ENCODE measurements at regions not wholly inside any gene's neighbourhood (a gene's known extent, or its start where the extent isn't known, plus 50 kb on each side); places are given as distances from the start of the nearest gene placed in this dataset.
A peak's percentile ranks its signal among the peaks of the same experiment; 100 is the strongest.

DNA sequence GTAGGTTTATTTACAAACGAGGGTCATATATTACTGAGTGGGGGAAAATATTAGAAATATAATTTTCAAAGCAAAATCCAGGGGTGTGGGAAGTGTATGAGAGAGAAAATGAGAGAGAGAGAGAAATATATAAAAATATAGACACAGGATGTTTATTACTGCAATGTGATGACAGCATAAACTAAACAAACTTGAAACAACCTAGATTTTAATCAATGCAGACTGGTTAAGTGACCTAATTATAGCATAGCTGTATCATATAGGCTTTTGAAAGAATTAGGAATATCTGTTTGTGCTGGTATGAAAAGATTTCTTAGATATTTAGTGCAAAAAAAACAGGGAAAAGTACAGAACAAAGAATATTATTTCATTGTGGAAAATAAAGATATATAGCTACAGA lies 280.5 kb downstream of the ACTL7B start:
- no peaks in the 10 kb centered on the region for H3K27me3 ChIP-seq
- TF ChIP-seq, protein P1, sequence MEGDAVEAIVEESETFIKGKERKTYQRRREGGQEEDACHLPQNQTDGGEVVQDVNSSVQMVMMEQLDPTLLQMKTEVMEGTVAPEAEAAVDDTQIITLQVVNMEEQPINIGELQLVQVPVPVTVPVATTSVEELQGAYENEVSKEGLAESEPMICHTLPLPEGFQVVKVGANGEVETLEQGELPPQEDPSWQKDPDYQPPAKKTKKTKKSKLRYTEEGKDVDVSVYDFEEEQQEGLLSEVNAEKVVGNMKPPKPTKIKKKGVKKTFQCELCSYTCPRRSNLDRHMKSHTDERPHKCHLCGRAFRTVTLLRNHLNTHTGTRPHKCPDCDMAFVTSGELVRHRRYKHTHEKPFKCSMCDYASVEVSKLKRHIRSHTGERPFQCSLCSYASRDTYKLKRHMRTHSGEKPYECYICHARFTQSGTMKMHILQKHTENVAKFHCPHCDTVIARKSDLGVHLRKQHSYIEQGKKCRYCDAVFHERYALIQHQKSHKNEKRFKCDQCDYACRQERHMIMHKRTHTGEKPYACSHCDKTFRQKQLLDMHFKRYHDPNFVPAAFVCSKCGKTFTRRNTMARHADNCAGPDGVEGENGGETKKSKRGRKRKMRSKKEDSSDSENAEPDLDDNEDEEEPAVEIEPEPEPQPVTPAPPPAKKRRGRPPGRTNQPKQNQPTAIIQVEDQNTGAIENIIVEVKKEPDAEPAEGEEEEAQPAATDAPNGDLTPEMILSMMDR (IDR thresholded peaks at IDR 0.05; ENCODE audit: low read depth, low read length), result no peak
- H3K4me3 ChIP-seq, result no peak overlapping the region
- no peaks in the 10 kb centered on the region for H3K4me1 ChIP-seq (ENCODE audit: low read depth)
- no peaks in the 10 kb centered on the region for H3K36me3 ChIP-seq
- H3K9me3 ChIP-seq (ENCODE audit: low read depth), result no peaks in the 10 kb centered on the region
- H3K27ac ChIP-seq, result no peak overlapping the region
- DNase-seq (ENCODE audit: low read depth in 1 of 2, low spot score in 1 of 2), result no peak

DNA sequence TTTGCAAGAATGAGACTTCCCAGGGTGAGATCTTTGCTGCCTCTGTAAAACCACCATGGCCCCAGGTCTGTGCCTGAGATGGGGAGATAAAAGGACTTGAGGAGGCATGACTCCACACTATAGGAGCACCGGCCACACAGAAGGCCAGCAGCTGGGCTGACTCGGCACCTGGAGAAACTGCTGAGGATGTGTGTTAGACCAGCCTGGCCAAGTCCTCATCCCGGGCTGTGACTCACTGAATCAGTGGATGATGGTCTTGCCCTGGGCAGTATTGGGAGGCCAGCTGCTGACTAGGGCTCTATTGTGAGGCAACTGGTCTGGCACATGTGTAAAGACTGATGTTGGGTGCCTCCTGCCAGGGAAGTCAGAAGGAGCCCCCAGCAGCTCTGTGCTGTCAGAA lies 286.2 kb downstream of the ACTL7B start:
- Histone ChIP-seq H3K27ac (no peak overlapping the region), H3K4me1 (ENCODE audit: low read depth) (no peaks in the 10 kb centered on the region), H3K4me3 (no peak overlapping the region), H3K9me3 (ENCODE audit: low read depth) (no peaks in the 10 kb centered on the region), H3K27me3 (peaks cover 3% of the 10 kb centered on the region), H3K36me3 (no peaks in the 10 kb centered on the region)
- DNase-seq (ENCODE audit: low read depth in 1 of 2, low spot score in 1 of 2), result peak in 1 of 2 donors; percentile 23
- TF ChIP-seq, protein P1 (IDR thresholded peaks at IDR 0.05; ENCODE audit: low read depth, low read length), result no peak

- Histone ChIP-seq H3K36me3 (no peaks in the 10 kb centered on the region), H3K9me3 (ENCODE audit: low read depth) (no peaks in the 10 kb centered on the region), H3K4me3 (no peak overlapping the region), H3K27ac (no peak overlapping the region), H3K4me1 (ENCODE audit: low read depth) (no peaks in the 10 kb centered on the region), H3K27me3 (peaks cover 3% of the 10 kb centered on the region)
- TF ChIP-seq, protein P1 (IDR thresholded peaks at IDR 0.05; ENCODE audit: low read depth, low read length), result no peak
- DNase-seq (ENCODE audit: low read depth in 1 of 2, low spot score in 1 of 2), result no peak
Observed at GRCh38 chr9:108568093-108568492, 287.7 kb downstream of the ACTL7B start.

DNA sequence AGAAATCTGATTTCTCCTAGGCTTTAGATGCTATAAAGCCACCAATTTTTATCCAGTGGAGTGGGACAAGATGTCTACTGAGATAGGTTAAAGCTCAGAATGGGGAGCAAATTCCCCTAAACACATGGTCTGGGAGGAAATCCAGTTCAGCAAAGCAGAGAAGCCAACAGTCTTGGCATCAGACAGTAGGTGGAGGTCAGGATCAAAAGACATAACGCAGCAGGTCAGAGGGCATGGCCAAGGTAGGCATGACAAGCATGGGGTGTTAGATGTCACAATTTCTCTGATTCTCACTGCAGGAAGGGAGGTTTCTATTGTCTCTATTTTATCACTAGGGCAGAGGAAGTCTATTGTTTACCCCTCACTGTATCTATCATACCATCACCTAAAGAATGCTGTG lies 288.2 kb downstream of the ACTL7B start:
- DNase-seq (ENCODE audit: low read depth in 1 of 2, low spot score in 1 of 2), result no peak
- TF ChIP-seq, protein P1 (IDR thresholded peaks at IDR 0.05; ENCODE audit: low read depth, low read length), result no peak
- peaks cover 3% of the 10 kb centered on the region for H3K27me3 ChIP-seq
- no peaks in the 10 kb centered on the region for H3K9me3 ChIP-seq (ENCODE audit: low read depth)
- H3K4me3 ChIP-seq, result no peak overlapping the region
- no peaks in the 10 kb centered on the region for H3K4me1 ChIP-seq (ENCODE audit: low read depth)
- H3K36me3 ChIP-seq, result no peaks in the 10 kb centered on the region
- no peak overlapping the region for H3K27ac ChIP-seq

GRCh38 chr9:108565651-108566378 lies 290.0 kb downstream of the ACTL7B start:
- H3K4me3 ChIP-seq, result no peak overlapping the region
- no peaks in the 10 kb centered on the region for H3K36me3 ChIP-seq
- H3K27ac ChIP-seq, result no peak overlapping the region
- H3K9me3 ChIP-seq (ENCODE audit: low read depth), result no peaks in the 10 kb centered on the region
- DNase-seq (ENCODE audit: low read depth in 1 of 2, low spot score in 1 of 2), result peak; percentile 89 to 93
- H3K27me3 ChIP-seq, result peaks cover 3% of the 10 kb centered on the region
- no peaks in the 10 kb centered on the region for H3K4me1 ChIP-seq (ENCODE audit: low read depth)
- TF ChIP-seq, protein P1 (IDR thresholded peaks at IDR 0.05; ENCODE audit: low read depth, low read length), result peak; percentile 86
